PC-9 (cell line): ENCODE measurements at regions not wholly inside any gene's neighbourhood (a gene's known extent, or its start where the extent isn't known, plus 50 kb on each side); places are given as distances from the start of the nearest gene placed in this dataset.

Source experiments
- BruUV-seq: library from RNA; stranded (reverse); fragments of 400-500 nt; replicated peaks from 2 replicates; lab custom pipeline; 2021; lab: Mats Ljungman, UMichigan
- CTCF ChIA-PET: fragments of 300-600 bp; sonication (Branson Sonifier 250); formaldehyde crosslinking; loops from one replicate; lab custom pipeline; 2022; ENCODE audit warnings: antibody characterized with exemption; lab: Charles Lee
- POLR2A ChIA-PET: fragments of 300-600 bp; sonication (Branson Sonifier 250); formaldehyde crosslinking; loops from one replicate; lab custom pipeline; 2022; ENCODE audit warnings: antibody characterized with exemption; ENCODE audit not compliant: unreplicated experiment; lab: Charles Lee
- DNase-seq, 2 experiments: peaks; one replicate each; pipeline versions ENCODE4 v3.0.0 to v3.0.0-alpha.2; 2015 to 2022; ENCODE audit warnings: mixed read lengths in 1 of 2
- H2AFZ ChIP-seq: fragments of 200-600 bp; sonication (generic); 2 replicates; pipeline ENCODE4 v1.8.1; 2017; ENCODE audit warnings: antibody characterized with exemption
- H3F3A ChIP-seq: fragments of 200-600 bp; sonication (generic); 2 replicates; pipeline ENCODE4 v1.8.1; 2017; ENCODE audit warnings: antibody characterized with exemption, mild to moderate bottlenecking, low read depth; ENCODE audit not compliant: insufficient read depth
- H3K27ac ChIP-seq: fragments of 200-600 bp; sonication (generic); 2 replicates; pipeline ENCODE4 v1.6.1; 2016; ENCODE audit warnings: mixed run types
- H3K27me3 ChIP-seq: fragments of 200-600 bp; sonication (generic); 2 replicates; pipeline ENCODE4 v1.6.1; 2016; ENCODE audit warnings: low read depth, mixed run types; ENCODE audit not compliant: insufficient read depth
- H3K36me3 ChIP-seq: fragments of 200-600 bp; sonication (generic); 2 replicates; pipeline ENCODE4 v1.6.1; 2016; ENCODE audit warnings: low read depth, mixed run types
- H3K4me1 ChIP-seq: fragments of 200-600 bp; sonication (generic); replicated peaks from 2 replicates; pipeline ENCODE4 v1.6.1; 2016; ENCODE audit warnings: mixed run types; ENCODE audit not compliant: insufficient read depth
- H3K4me2 ChIP-seq: fragments of 200-600 bp; sonication (generic); 2 replicates; pipeline ENCODE4 v1.6.1; 2017; ENCODE audit warnings: mixed run types
- H3K4me3 ChIP-seq: fragments of 200-600 bp; sonication (generic); 2 replicates; pipeline ENCODE4 v1.6.1; 2016; ENCODE audit warnings: mixed run types
- H3K79me2 ChIP-seq: fragments of 200-600 bp; sonication (generic); 2 replicates; pipeline ENCODE4 v1.6.1; 2017; ENCODE audit warnings: low read depth, mixed run types
- H3K9me2 ChIP-seq: fragments of 200-600 bp; sonication (generic); 2 replicates; pipeline ENCODE4 v1.8.1; 2017; ENCODE audit warnings: mild to moderate bottlenecking; ENCODE audit not compliant: insufficient read depth
- H3K9me3 ChIP-seq: fragments of 200-600 bp; sonication (generic); 2 replicates; pipeline ENCODE4 v1.8.1; 2016; ENCODE audit warnings: low read depth; ENCODE audit not compliant: insufficient read depth
- H4K20me1 ChIP-seq: fragments of 200-600 bp; sonication (generic); 2 replicates; pipeline ENCODE4 v1.8.1; 2017; ENCODE audit not compliant: insufficient read depth
- EZH2 ChIP-seq: fragments of 200-600 bp; sonication (generic); IDR thresholded peaks from 2 replicates; pipeline ENCODE4 v1.8.0; 2017; ENCODE audit warnings: antibody characterized with exemption, low read depth
- intact Hi-C: fragments of 100-400 bp; cut with micrococcal nuclease; formaldehyde crosslinking; loops from one replicate; pipeline ENCODE4 v1.10.0; 2022; ENCODE audit not compliant: unreplicated experiment
- TF ChIP-seq, protein P1 (sequence below): fragments of 200-600 bp; sonication (generic); conservative IDR thresholded peaks from 2 replicates; pipeline ENCODE4 v1.6.1; 2017; ENCODE audit warnings: mixed run types, antibody characterized with exemption, mild to moderate bottlenecking, moderate library complexity

GRCh38 chr2:190800528-190800927 is 80.1 kb upstream of the GLS start:
- Histone ChIP-seq H3K4me1 (no peaks in the 10 kb centered on the region), H3K4me2 (no peak overlapping the region), H3K79me2 (no peaks in the 10 kb centered on the region), H4K20me1 (no peaks in the 10 kb centered on the region), H3K36me3 (no peaks in the 10 kb centered on the region), H3F3A (no peaks in the 10 kb centered on the region), H3K27me3 (no peaks in the 10 kb centered on the region), H3K27ac (no peak overlapping the region), H2AFZ (no peak overlapping the region), H3K4me3 (no peak overlapping the region), H3K9me2 (no peaks in the 10 kb centered on the region), H3K9me3 (no peaks in the 10 kb centered on the region)
- CTCF ChIA-PET = no interaction called here
- TF ChIP-seq, protein P1, sequence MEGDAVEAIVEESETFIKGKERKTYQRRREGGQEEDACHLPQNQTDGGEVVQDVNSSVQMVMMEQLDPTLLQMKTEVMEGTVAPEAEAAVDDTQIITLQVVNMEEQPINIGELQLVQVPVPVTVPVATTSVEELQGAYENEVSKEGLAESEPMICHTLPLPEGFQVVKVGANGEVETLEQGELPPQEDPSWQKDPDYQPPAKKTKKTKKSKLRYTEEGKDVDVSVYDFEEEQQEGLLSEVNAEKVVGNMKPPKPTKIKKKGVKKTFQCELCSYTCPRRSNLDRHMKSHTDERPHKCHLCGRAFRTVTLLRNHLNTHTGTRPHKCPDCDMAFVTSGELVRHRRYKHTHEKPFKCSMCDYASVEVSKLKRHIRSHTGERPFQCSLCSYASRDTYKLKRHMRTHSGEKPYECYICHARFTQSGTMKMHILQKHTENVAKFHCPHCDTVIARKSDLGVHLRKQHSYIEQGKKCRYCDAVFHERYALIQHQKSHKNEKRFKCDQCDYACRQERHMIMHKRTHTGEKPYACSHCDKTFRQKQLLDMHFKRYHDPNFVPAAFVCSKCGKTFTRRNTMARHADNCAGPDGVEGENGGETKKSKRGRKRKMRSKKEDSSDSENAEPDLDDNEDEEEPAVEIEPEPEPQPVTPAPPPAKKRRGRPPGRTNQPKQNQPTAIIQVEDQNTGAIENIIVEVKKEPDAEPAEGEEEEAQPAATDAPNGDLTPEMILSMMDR = no peak
- no peak for TF ChIP-seq EZH2
- no TSS peak for BruUV-seq
- DNase-seq = no peak
- intact Hi-C loops = loop anchor here (10.0 kb wide), 2 partner anchors 286 to 716 kb away; no protein-coding TSS in a partner anchor
- POLR2A ChIA-PET = interaction anchor here (0.6 kb wide), 1 partner anchor 216 kb away, joined by 3 read pairs; no protein-coding TSS in a partner anchor

GRCh38 chr2:190802129-190802528 is 78.5 kb upstream of the GLS start:
- intact Hi-C loops = loop anchor here (10.0 kb wide), 2 partner anchors 287 to 717 kb away; no protein-coding TSS in a partner anchor
- POLR2A ChIA-PET = no interaction called here
- Histone ChIP-seq H2AFZ (no peak overlapping the region), H4K20me1 (no peaks in the 10 kb centered on the region), H3K4me3 (no peak overlapping the region), H3F3A (no peaks in the 10 kb centered on the region), H3K27me3 (no peaks in the 10 kb centered on the region), H3K36me3 (no peaks in the 10 kb centered on the region), H3K27ac (no peak overlapping the region), H3K9me3 (no peaks in the 10 kb centered on the region), H3K9me2 (no peaks in the 10 kb centered on the region), H3K4me2 (no peak overlapping the region), H3K79me2 (no peaks in the 10 kb centered on the region), H3K4me1 (no peaks in the 10 kb centered on the region)
- TF ChIP-seq, protein P1 = no peak
- TF ChIP-seq EZH2 = no peak
- no peak for DNase-seq
- CTCF ChIA-PET = no interaction called here
- BruUV-seq = no TSS peak

- H3F3A ChIP-seq = no peaks in the 10 kb centered on the region
- POLR2A ChIA-PET = no interaction called here
- DNase-seq = no peak
- H3K27me3 ChIP-seq = no peaks in the 10 kb centered on the region
- H3K9me3 ChIP-seq = no peaks in the 10 kb centered on the region
- no peak overlapping the region for H3K4me2 ChIP-seq
- no peaks in the 10 kb centered on the region for H4K20me1 ChIP-seq
- CTCF ChIA-PET = no interaction called here
- intact Hi-C loops = loop anchor here (10.0 kb wide), 2 partner anchors 288 to 718 kb away; no protein-coding TSS in a partner anchor
- TF ChIP-seq EZH2 = no peak
- TF ChIP-seq, protein P1 = no peak
- H2AFZ ChIP-seq = no peak overlapping the region
- no peak overlapping the region for H3K27ac ChIP-seq
- H3K4me3 ChIP-seq = no peak overlapping the region
- H3K36me3 ChIP-seq = no peaks in the 10 kb centered on the region
- H3K4me1 ChIP-seq = no peaks in the 10 kb centered on the region
- H3K9me2 ChIP-seq = no peaks in the 10 kb centered on the region
- H3K79me2 ChIP-seq = no peaks in the 10 kb centered on the region
- no TSS peak for BruUV-seq
These were observed 77.9 kb upstream of the GLS start for GRCh38 chr2:190802626-190803209.
